ENCODE measurements at regions not wholly inside any gene's neighbourhood (a gene's known extent, or its start where the extent isn't known, plus 50 kb on each side); places are given as distances from the start of the nearest gene placed in this dataset.
A peak's percentile ranks its signal among the peaks of the same experiment; 100 is the strongest.

DNA sequence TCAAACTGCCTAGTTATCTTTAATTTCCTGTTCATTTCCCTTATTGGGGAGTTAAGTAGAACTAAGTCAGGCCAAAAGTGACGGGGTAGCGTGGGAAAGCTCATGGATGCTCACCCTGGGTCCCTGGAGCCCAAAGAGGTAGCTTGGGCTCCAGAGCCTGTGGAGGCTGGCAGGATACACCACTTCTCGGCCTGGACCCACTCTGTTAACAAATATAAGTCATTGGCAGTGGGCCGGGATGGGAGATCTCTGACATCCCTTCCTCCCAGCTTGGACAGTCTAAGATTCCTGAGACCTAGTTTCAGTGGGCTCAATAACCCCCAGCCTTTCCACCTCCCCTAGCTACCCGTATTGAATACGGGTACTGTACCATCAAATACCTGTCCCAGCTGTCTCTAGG, 106.1 kb downstream of the EFNB1 start:
- DNase-seq = peak in 1 of 2 donors; percentile 19
- TF ChIP-seq, protein P1, sequence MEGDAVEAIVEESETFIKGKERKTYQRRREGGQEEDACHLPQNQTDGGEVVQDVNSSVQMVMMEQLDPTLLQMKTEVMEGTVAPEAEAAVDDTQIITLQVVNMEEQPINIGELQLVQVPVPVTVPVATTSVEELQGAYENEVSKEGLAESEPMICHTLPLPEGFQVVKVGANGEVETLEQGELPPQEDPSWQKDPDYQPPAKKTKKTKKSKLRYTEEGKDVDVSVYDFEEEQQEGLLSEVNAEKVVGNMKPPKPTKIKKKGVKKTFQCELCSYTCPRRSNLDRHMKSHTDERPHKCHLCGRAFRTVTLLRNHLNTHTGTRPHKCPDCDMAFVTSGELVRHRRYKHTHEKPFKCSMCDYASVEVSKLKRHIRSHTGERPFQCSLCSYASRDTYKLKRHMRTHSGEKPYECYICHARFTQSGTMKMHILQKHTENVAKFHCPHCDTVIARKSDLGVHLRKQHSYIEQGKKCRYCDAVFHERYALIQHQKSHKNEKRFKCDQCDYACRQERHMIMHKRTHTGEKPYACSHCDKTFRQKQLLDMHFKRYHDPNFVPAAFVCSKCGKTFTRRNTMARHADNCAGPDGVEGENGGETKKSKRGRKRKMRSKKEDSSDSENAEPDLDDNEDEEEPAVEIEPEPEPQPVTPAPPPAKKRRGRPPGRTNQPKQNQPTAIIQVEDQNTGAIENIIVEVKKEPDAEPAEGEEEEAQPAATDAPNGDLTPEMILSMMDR (IDR thresholded peaks at IDR 0.05) = no peak
- TF ChIP-seq EP300 (IDR thresholded peaks at IDR 0.05) (no peak), POLR2A (IDR thresholded peaks at IDR 0.05) (no peak), POLR2AphosphoS5 (IDR thresholded peaks at IDR 0.05) (no peak)

DNA sequence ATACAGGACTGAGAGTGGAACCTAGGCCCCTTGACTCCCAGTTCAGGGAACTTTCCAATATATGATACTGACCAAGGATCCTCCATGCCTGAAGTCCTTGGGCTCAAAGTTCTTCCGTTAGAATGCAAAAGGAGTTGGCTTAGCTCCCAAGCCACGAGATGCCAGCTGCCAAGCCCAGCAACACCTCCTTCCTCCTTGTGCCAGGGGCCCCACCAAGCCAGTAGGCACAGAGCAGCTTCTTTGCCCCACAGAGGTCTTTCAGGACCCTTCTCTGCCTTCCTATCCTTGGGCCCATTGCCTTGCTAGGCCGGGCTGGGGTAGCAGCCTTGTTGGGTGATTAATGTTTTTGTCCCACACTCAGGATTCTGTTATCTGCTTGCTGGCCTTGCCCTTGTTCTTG, 105.6 kb downstream of the EFNB1 start:
- WGBS, 5 donors = 24 to 55% (median 31%) methylated on average over 2 to 3 of the region's 3 CpGs
- Histone ChIP-seq H3K4me3 (no peak overlapping the region), H3K27ac (no peak overlapping the region), H3K36me3 (no peaks in the 10 kb centered on the region), H3K4me1 (peaks cover 0 to 6% (median 0%) of the 10 kb centered on the region in 4 donors), H3K9me3 (no peaks in the 10 kb centered on the region), H3K27me3 (peaks cover 0 to 3% (median 0%) of the 10 kb centered on the region in 3 donors)
- peak in 1 of 2 donors; percentile 34 for DNase-seq
- TF ChIP-seq EP300 (IDR thresholded peaks at IDR 0.05) (no peak), POLR2A (IDR thresholded peaks at IDR 0.05) (no peak), POLR2AphosphoS5 (IDR thresholded peaks at IDR 0.05) (no peak)
- TF ChIP-seq, protein P1 (IDR thresholded peaks at IDR 0.05) = no peak
- intact Hi-C loops (cut with DNase I; ENCODE audit: low total_unique reads) = no loop called here

More for the DNA sequence above, 106.1 kb downstream of the EFNB1 start:
- Histone ChIP-seq H3K36me3 (no peaks in the 10 kb centered on the region), H3K27me3 (peaks cover 0 to 3% (median 0%) of the 10 kb centered on the region in 3 donors), H3K27ac (no peak overlapping the region), H3K4me3 (no peak overlapping the region), H3K9me3 (no peaks in the 10 kb centered on the region), H3K4me1 (peaks cover 0 to 6% (median 0%) of the 10 kb centered on the region in 4 donors)
- WGBS, 5 donors = 71 to 96% (median 89%) methylated on average over 5 to 6 of the region's 6 CpGs
- intact Hi-C loops (cut with DNase I; ENCODE audit: low total_unique reads) = no loop called here

DNA sequence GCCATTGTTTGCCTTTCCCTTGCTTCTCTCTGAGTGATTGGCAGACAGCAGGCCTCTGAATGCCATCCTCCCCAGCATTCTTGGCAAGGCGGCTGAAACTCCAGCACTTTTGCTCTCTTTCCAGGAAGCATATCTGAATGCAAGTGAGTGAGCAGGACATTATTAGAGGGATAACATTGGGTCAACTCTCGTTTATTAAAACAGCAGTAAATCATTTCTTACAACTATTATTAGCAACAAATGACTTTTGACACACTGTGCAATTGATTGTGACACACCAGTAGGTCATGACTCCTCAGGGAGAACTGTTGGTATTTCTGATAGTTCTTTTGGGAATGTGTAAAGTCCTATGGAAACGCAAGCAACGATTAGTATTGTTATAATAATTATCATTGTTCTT, 103.8 kb downstream of the EFNB1 start:
- 34 to 52% (median 39%) methylated on average over 3 to 4 of the region's 4 CpGs for WGBS, 5 donors

DNA sequence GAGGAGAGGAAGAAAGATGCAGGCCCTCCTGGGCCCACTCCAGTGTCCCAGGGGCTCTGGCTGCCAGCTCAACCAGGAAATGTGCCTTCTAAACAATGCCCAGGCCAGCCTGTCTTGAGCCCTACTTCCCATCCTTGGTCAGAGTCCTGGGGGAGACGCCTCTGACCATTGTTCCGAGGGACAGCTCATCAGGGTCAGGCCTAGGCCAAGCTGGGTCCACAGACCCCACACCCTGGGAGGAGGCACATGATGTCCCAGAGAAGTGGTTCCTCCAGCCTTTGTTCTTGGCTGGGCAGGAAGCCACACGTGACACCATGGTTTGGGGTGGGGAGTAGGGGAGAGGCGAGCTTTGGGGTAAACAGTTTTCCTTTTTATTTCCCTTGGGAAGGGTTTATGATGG, 102.5 kb downstream of the EFNB1 start:
- no peak for DNase-seq
- intact Hi-C loops (cut with DNase I; ENCODE audit: low total_unique reads) = no loop called here
- TF ChIP-seq EP300 (IDR thresholded peaks at IDR 0.05) (no peak), POLR2A (IDR thresholded peaks at IDR 0.05) (no peak), POLR2AphosphoS5 (IDR thresholded peaks at IDR 0.05) (no peak)
- TF ChIP-seq, protein P1 (IDR thresholded peaks at IDR 0.05) = no peak
- Histone ChIP-seq H3K4me1 (peaks cover 0 to 6% (median 0%) of the 10 kb centered on the region in 4 donors), H3K9me3 (no peaks in the 10 kb centered on the region), H3K36me3 (no peaks in the 10 kb centered on the region), H3K4me3 (no peak overlapping the region), H3K27ac (no peak overlapping the region), H3K27me3 (peaks cover 0 to 10% (median 0%) of the 10 kb centered on the region in 3 donors)
- WGBS, 5 donors = 60 to 79% (median 72%) methylated on average over 2 to 4 of the region's 4 CpGs

More for the DNA sequence above, 103.8 kb downstream of the EFNB1 start:
- TF ChIP-seq EP300 (IDR thresholded peaks at IDR 0.05) (no peak), POLR2AphosphoS5 (IDR thresholded peaks at IDR 0.05) (no peak), POLR2A (IDR thresholded peaks at IDR 0.05) (no peak)
- TF ChIP-seq, protein P1 (IDR thresholded peaks at IDR 0.05) = no peak
- Histone ChIP-seq H3K27me3 (peaks cover 0 to 3% (median 0%) of the 10 kb centered on the region in 3 donors), H3K9me3 (no peaks in the 10 kb centered on the region), H3K4me3 (no peak overlapping the region), H3K27ac (peak overlapping the region in 1 of 5 donors; percentile 31), H3K36me3 (no peaks in the 10 kb centered on the region), H3K4me1 (peaks cover 0 to 6% (median 0%) of the 10 kb centered on the region in 4 donors)
- intact Hi-C loops (cut with DNase I; ENCODE audit: low total_unique reads) = no loop called here
- DNase-seq = no peak

Measured in stomach (tissue), 8 donors.